NCI-H2029 (cell line): ENCODE measurements at regions not wholly inside any gene's neighbourhood (a gene's known extent, or its start where the extent isn't known, plus 50 kb on each side); places are given as distances from the start of the nearest gene placed in this dataset.

Experiments
- DNase-seq: peaks from one replicate; lab custom pipeline; 2025; lab: John Stamatoyannopoulos, UW

DNA sequence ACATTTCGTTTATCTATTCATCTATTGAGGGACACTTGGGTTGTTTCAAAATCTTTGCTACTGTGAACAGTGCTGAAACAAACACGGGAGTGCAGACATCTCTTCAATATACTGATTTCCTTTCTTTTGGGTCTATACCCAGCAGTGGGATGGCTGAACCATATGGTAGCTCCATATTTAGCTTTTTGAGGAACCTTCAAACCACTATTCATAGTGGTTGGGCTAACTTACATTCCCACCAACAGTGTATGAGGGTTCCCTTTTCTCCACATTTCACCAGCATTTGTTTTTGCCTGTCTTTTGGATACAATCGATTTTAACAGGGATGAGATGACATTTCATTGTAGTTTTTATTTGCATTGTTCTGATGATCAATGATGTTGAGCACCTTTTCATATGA, 798.2 kb downstream of the UQCRFS1 start:
- DNase-seq: no peak

DNA sequence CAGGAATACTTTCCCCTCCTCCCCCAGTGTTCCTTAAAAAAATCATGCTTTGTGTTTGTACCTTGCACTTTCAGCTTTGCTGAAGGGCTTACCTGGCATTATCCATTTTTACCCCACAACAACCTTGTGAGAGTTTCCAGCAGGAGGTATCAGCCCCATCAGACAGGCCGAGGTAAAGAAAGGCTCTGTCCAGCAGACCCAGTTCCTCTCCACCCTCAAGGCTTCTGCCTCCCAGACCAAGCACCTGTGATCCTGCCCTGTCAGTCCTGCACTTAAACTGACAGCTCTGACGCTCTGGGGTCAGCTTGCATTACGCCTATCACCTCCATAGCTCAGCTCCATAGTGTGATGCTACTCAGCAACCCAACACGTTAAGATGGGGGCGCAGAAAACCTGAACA, 803.1 kb downstream of the UQCRFS1 start:
- no peak for DNase-seq

DNA sequence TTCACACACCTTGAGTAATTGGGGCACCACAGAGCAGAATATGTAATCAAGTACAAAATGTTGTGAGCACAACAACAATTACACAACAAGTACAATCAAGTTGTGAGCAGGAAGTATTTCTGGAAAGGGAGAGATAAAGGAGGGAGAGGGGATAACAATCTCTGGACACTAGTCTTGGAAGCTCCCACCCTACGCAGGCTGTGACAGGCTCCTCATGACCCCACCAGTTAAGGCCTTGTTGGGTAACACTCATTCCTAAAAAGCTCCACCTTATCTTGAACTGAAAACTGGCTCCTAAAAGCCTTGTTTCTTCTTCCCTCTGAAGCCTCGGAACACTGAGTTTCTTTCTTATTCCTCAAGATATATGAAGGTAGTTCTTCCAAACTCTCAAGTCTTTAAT, 806.0 kb downstream of the UQCRFS1 start:
- no peak for DNase-seq

DNA sequence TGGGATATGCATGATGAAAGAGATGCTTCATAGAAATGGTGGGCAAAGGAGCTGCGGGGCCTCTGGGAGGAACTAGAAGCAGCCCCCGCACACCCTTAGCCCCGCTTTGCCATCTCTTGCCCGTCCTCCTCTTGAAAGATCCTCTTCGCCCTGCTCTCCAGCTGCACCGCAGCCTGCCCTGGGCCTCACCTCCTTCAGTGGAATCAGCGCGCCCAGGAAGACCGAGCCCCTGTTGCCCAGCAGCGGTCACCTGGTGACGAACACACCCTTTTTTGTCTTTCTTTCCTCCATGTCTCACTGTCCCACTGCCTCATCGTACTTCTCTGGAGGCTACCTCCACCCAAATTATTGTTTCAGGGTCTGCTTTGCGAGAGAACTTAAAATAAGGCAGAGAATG, 807.6 kb downstream of the UQCRFS1 start:
- DNase-seq: no peak

- DNase-seq: no peak
These were observed 808.5 kb downstream of the UQCRFS1 start for GRCh38 chr19:28404472-28404871.

GRCh38 chr19:28403690-28404089, 809.3 kb downstream of the UQCRFS1 start:
- no peak for DNase-seq

GRCh38 chr19:28402701-28403290, 810.2 kb downstream of the UQCRFS1 start:
- DNase-seq: no peak

DNA sequence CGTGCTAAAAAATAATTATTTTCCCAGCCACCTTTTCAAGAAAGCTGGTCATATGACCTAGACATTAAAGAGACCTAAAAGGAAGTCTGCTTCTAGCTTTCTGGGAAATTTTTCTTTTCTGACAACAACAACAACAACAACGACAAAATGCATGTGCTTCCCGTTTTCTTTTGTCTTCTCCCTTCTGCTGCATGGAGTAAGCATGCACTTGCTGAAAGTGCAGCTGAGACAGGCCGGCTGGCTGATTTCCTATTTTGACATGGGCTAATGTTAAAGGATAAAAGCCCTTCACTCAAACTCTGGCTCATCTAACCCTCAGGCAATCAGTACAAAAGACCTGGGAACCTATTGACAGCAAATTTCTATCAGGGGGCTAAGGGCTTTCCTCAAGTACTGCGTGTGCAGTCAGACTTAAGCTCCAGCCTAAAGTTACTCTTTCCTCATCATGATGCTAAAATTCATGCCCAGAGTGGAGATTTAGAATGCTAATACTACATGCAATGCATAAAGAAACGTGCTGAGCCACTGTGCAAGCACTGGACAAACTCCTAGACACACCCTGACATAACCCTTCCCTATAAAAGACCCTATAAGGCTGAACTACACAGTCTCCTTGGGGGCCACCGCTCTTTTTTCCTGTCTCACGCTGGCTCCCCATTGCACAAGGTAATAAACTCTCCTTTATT, 811.1 kb downstream of the UQCRFS1 start:
- DNase-seq: no peak

GRCh38 chr19:28400953-28401671, 811.8 kb downstream of the UQCRFS1 start:
- no peak for DNase-seq

- DNase-seq: no peak
These were observed 813.8 kb downstream of the UQCRFS1 start for GRCh38 chr19:28399187-28399586.

DNA sequence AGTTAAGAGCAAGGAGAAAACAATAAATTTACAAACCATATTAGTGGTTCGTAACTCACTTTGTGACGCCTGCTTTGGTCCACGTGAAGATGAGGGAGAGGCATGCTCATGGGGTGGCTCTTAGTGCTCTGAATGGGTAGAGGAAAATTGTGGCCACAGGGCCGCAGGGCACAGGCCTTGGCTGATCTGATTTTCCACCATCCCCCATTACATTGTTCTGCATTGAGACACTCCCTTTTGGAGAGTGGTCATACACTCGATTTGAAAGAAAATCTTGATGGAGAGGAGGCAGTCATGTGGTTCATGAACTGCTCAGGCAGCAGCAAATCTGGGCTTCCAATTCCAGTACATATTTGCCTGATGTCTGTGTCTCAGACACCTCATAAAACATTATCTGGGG, 815.2 kb downstream of the UQCRFS1 start:
- DNase-seq: no peak

DNA sequence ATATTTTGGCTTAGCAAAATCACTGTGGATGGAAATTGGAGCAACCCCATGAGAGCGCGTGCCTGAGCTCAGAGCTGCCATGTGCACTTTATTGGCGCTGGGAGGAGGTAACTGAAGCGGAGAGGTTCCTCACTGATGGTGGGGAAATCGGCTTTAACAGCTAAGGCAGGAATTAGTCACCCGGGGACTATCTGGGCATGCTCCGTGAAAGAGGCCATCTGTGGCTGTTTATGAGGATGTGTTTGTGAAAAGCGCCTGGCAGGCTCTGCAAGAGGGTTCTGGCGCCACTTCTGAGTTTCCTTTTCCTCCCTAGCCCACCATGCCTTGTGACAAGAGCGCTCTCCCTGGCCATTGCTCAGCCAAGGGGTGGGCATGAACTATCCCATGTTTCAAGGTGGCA, 815.6 kb downstream of the UQCRFS1 start:
- no peak for DNase-seq

DNA sequence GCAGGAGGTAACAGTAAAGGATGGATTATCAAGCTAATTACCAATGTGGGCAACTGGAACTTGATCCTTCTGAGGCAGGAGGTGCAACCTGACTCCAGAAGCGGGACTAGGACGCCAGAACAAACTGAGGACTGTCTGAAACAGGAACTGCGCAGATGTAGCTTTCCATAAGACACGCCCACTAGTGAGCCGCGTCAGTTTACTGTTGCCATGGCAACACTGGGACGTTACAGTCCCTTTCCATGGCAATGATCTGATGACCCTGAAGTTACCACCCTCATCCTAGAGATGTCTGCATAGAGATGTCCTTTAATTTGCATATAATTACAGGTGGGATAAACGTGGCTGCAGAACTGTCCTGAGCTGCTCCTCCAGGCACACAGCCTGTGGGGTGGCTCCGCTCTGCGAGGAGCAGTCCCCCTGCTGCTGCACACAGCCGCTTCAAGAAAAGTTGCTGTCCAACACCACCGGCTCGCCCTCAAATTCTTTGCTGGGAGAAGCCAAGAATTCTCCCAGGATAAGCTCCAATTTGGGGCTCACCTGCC, 816.6 kb downstream of the UQCRFS1 start:
- peak; percentile 88 for DNase-seq

DNA sequence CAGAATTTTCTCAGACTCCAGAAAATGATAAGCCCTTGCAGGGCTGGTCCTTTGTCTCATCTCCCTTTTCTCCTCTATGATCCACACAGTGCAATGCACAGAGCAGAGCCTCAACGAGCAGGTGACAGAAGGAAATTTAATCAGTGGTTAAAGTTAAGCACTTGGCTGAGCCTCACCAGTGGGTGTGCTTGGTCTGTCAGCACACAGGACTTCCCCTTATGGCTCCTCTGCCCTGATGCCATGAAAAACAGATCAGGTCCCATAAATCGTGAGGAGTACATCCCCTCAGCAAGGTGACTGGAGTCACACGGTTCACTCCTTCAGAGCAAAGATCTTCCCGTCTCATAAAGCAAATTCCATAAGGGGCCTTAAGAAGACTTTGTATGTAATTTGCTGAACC, 818.2 kb downstream of the UQCRFS1 start:
- DNase-seq: peak; percentile 14

DNA sequence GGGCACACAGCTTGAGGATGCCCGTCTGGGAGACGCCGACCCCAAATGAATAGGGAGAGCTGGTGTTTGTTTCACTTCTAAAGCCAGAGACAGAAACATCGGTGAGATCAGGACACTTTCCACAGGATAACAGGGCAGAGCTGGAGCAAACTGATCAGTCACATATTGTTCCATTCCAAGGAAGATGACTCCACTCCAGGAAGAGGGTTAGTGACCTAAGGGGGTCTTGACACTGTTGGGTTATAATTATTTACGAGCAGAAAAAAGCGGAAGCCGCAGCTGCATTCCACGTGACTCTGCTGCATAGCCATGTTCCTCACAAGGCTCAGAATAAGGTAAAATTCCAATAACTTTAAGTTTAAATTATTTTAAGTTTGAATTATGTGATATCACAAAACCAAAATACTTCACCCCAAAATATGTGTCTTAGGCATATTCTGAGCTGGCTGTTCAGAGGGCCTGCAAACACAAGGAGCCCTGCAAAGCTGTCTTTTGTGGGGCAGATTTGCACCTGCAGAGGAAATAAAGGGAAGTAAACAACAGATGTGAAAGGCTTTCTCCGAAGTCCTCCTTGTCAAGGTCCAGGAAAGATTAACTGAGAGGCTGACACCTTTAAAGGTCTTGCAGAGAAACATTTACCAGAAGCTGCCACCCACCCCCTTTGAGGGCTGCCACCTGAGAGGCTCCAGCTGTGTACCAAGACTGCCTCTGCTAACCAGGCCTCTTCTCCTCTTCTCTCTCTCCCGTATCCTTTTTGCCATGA, 819.2 kb downstream of the UQCRFS1 start:
- no peak for DNase-seq

- DNase-seq: no peak
These were observed 824.0 kb downstream of the UQCRFS1 start for GRCh38 chr19:28388988-28389387.

DNA sequence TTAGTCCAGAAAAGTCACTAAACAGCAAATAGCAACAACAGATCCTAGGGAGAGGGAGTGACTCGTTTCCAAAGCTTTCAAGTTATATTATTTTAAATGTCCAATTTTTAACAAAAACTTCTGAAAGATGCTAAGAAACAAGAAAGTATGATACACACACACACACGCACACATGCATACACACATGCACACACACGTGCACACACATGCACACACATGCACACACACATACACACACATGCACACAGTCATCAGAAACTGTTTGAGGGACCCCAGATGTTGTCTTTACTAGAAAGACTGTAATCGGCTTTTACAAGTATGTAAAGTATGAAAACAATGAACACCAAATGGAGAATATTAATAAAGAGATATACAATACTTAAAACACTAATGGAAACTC, 825.4 kb downstream of the UQCRFS1 start:
- DNase-seq: no peak

- no peak for DNase-seq
These were observed 826.5 kb downstream of the UQCRFS1 start for GRCh38 chr19:28386470-28386869.

DNA sequence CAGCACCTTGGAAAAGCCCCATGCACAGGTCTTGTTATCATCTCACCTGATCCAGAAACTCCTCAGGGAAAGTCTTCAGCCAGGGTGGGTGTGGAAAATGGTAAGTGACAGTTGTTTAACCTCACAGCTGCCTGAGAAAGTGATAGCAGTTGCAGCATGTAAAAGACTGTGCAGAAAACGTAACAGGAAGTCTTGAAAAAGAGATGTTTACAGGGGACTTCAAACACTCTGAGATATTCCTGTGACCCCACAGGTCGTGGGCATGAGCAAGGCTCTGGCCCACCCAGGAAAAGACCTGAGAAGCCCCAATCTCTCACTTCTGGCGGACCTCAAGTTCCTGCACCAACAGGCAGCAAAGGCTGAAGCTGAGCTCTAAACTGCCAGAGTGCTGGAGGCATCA, 826.9 kb downstream of the UQCRFS1 start:
- DNase-seq: no peak

GRCh38 chr19:28377077-28377476, 835.9 kb downstream of the UQCRFS1 start:
- DNase-seq: no peak

DNA sequence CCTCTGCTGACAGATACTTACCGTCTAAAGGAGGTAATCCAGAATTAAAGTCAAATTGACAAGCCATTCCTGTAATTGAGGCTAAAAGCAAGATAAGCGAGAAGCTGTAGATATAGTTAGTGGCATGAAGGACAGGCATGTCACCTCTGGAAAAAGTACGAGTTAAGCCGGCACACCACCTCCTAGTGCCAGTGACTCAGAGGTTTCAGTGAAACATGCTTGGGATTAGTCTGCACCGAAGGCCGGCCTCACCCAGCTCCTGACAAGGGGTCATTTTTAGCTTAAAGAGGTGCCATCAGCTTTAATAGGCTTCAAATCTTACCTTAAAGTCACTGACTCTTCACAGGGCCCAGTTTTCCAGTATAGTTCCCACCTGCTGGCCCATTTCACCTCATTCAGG, 838.0 kb downstream of the UQCRFS1 start:
- no peak for DNase-seq

DNA sequence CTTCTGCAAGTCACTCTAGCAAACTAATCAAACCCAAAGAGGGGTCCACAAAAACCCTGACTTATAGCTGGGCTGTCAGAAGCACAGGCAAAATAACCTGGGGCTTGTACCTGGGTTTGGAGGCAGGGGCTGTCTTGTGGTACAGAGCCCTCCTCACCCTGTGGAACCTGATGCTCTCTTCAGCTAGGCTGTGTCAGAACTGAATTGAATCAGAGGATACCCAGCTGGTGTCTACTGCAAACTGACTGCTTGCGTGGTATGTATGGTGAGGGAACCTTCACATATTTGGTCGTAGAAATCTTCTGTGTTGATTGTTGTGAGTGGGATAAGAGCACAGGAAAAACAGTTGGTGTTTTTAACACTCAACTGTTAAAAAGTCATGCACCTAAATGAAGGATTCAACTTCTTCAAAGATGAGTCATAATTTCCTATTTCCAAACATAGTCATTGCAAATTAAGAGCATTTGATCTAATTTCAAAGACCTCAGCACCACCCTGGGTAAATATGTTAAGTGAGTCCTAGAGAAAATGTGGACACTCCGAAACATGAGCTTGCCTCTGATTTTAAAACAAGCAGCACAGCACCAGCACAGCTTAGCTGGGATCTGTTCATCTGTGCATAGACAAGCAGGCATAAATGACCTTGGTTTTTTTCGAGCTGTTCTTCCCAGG, 840.2 kb downstream of the UQCRFS1 start:
- DNase-seq: peak; percentile 16
